Activated naive CD8-positive, alpha-beta T cell (primary cell): ENCODE measurements at regions not wholly inside any gene's neighbourhood (a gene's known extent, or its start where the extent isn't known, plus 50 kb on each side); places are given as distances from the start of the nearest gene placed in this dataset.
"Not testable (repeated sequence)": the region's sequence is repeated elsewhere in the genome, so short reads cannot be mapped to it uniquely, and the experiment has no call there.

ENCODE experiments used
- H3K27ac Mint-ChIP-seq: one replicate; pipeline ENCODE4 v1.8.0; 2021; ENCODE audit warnings: mixed read lengths
- H3K27me3 Mint-ChIP-seq: one replicate; pipeline ENCODE4 v1.8.0; 2021; ENCODE audit warnings: mixed read lengths
- H3K36me3 Mint-ChIP-seq: one replicate; pipeline ENCODE4 v1.8.0; 2021; ENCODE audit warnings: mixed read lengths
- H3K4me1 Mint-ChIP-seq: one replicate; pipeline ENCODE4 v1.8.0; 2021; ENCODE audit warnings: low read depth, mixed read lengths
- H3K4me3 Mint-ChIP-seq: one replicate; pipeline ENCODE4 v1.8.0; 2021; ENCODE audit warnings: mild to moderate bottlenecking, mixed read lengths
- H3K9me3 Mint-ChIP-seq: one replicate; pipeline ENCODE4 v1.8.0; 2021; ENCODE audit warnings: low read depth, mixed read lengths

- H3K4me3 Mint-ChIP-seq, H3K27me3 Mint-ChIP-seq, H3K9me3 Mint-ChIP-seq, H3K4me1 Mint-ChIP-seq, H3K36me3 Mint-ChIP-seq, H3K27ac Mint-ChIP-seq: not testable (repeated sequence)
Observed at GRCh38 chr16:33769180-33769846, 309.9 kb downstream of the TP53TG3F start.

DNA sequence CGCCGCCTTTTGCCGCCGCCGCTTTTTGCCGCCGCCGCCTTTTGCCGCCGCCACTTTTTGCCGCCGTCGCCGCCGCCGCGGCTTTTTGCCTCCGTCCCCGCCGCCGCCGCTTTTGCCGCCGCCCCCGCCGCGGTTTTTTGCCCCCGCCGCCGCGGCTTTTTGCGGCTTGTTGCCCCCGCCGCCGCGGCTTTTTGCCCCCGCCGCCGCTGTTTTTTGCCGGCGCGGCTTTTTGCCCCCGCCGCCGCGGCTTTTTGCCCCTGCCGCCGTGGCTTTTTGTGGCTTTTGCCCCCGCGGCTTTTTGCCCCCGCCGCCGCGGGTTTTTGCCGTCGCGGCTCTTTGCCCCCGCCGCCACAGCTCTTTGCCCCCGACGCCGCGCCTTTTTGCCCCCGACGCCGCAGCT is 311.1 kb downstream of the TP53TG3F start:
- H3K4me1 Mint-ChIP-seq, H3K4me3 Mint-ChIP-seq, H3K27me3 Mint-ChIP-seq, H3K36me3 Mint-ChIP-seq, H3K27ac Mint-ChIP-seq: not testable (repeated sequence)
- H3K9me3 Mint-ChIP-seq = peaks cover 12% of the 10 kb centered on the region

DNA sequence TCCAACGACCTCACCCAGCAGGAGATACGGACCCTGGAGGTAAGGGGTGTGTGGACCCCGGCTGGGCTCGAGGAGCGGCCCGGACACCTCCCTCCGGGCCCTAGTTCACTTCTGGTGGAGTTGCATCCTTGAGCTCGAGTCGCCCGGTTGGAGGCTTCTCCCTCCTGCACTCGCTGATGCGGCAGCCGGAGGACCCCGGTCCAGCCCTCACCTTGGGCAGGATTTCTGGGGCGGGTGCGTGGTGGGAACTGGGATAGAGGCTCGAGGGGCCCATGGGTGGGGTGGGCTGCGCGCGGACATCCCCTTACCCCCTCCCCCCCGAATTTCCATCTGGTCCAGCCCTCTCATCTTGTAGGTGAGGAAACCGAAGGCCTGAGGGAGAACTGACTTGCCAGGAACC is 311.8 kb downstream of the TP53TG3F start:
- not testable (repeated sequence) for H3K4me1 Mint-ChIP-seq, H3K27me3 Mint-ChIP-seq, H3K4me3 Mint-ChIP-seq, H3K27ac Mint-ChIP-seq, H3K36me3 Mint-ChIP-seq
- peaks cover 12% of the 10 kb centered on the region for H3K9me3 Mint-ChIP-seq

- peaks cover 12% of the 10 kb centered on the region for H3K9me3 Mint-ChIP-seq
- H3K4me1 Mint-ChIP-seq, H3K27ac Mint-ChIP-seq, H3K36me3 Mint-ChIP-seq, H3K27me3 Mint-ChIP-seq, H3K4me3 Mint-ChIP-seq: not testable (repeated sequence)
Observed at GRCh38 chr16:33773966-33774365, 314.6 kb downstream of the TP53TG3F start.

DNA sequence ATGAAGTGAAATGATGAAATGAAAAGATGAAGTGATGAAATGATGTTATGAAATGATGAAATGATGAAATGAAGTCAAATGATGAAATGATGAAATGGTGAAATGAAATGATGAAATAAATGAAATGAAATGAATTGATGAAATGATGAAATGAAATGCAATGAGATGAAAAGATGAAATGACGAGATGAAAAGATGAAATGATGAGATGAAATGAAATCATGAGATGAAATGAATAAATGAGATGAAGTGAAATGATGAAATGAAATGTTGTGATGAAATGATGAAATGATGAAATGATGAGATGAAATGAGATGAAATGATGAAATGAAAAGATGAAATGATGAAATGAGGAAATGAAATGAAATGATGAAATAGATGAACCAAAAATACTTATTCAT is 315.3 kb downstream of the TP53TG3F start:
- not testable (repeated sequence) for H3K4me3 Mint-ChIP-seq, H3K4me1 Mint-ChIP-seq, H3K27me3 Mint-ChIP-seq, H3K36me3 Mint-ChIP-seq, H3K27ac Mint-ChIP-seq
- peaks cover 12% of the 10 kb centered on the region for H3K9me3 Mint-ChIP-seq

- H3K27ac Mint-ChIP-seq, H3K36me3 Mint-ChIP-seq, H3K9me3 Mint-ChIP-seq, H3K27me3 Mint-ChIP-seq, H3K4me3 Mint-ChIP-seq, H3K4me1 Mint-ChIP-seq: not testable (repeated sequence)
Observed at GRCh38 chr16:33816328-33816944, 357.0 kb downstream of the TP53TG3F start.

DNA sequence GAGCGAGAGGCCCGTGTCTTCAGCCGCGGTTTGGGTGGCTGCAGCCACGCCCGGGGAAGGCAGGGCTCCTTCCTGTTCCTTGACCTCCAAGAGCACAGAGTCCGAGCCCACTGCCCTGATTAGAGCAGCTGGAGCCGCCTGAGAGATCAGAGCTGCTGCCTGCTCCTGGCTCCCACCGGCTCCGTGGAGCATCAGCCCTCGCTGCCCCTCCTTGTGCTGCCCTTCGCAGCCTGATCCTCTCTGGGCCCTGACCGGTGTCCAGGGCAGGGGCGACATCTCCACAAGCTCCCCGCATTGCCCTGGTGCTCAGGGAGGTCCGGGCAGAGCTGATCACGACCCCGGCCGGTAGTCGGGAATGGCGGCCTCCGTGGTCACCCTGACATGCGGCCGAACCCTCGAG is 365.3 kb downstream of the TP53TG3F start:
- not testable (repeated sequence) for H3K9me3 Mint-ChIP-seq, H3K4me1 Mint-ChIP-seq, H3K4me3 Mint-ChIP-seq, H3K27ac Mint-ChIP-seq, H3K27me3 Mint-ChIP-seq, H3K36me3 Mint-ChIP-seq

- not testable (repeated sequence) for H3K9me3 Mint-ChIP-seq, H3K36me3 Mint-ChIP-seq, H3K27ac Mint-ChIP-seq, H3K4me1 Mint-ChIP-seq, H3K4me3 Mint-ChIP-seq, H3K27me3 Mint-ChIP-seq
Observed at GRCh38 chr16:33827522-33827921, 368.1 kb downstream of the TP53TG3F start.

DNA sequence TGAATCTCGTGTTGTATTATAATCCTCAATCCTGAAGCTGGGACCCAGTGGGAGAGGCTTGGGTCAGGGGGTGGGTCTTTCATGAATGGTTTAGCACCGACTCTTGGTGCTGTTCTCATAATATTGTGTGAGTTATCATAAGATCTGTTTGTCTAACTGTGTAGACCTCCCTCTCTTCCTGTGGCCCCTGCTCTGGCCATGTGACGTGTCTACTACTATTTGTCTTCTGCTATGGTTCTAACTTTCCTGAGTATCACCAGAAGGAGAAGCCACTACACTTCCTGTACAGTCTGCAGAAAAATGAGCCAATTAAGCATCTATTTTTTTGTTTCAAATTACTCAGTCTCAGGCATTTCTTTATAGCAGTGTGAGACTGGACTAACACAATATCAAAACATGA is 379.7 kb downstream of the TP53TG3F start:
- not testable (repeated sequence) for H3K27me3 Mint-ChIP-seq, H3K4me3 Mint-ChIP-seq, H3K27ac Mint-ChIP-seq, H3K4me1 Mint-ChIP-seq, H3K36me3 Mint-ChIP-seq, H3K9me3 Mint-ChIP-seq

DNA sequence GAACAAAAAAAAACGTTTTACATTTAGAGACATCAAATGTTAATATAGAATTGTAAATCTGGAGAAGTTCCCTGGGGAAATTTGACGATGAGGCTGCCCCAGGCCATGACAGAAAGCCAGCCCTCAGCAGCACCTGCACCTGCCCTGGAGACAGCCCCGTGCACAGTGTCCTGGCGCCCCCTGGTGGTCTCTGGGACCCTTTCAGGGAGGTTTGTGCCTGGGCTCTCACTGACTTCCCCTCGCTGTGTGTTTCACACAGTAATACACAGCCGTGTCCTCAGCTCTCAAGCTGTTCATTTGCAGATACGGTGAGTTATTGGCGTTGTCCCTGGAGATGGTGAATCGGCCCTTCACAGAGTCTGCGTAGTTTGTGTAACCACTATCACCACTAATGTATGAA is 385.1 kb downstream of the TP53TG3F start:
- not testable (repeated sequence) for H3K27ac Mint-ChIP-seq, H3K9me3 Mint-ChIP-seq, H3K36me3 Mint-ChIP-seq, H3K4me3 Mint-ChIP-seq, H3K4me1 Mint-ChIP-seq, H3K27me3 Mint-ChIP-seq
